Breast epithelium (tissue), 3 donors: ENCODE measurements at regions not wholly inside any gene's neighbourhood (a gene's known extent, or its start where the extent isn't known, plus 50 kb on each side); places are given as distances from the start of the nearest gene placed in this dataset.

ENCODE experiments used
- CTCF ChIP-seq, 3 donors: fragments of 450-650 bp; IDR thresholded peaks; one replicate each; pipeline ENCODE4 v1.5.1; 2016 to 2017; ENCODE audit warnings: antibody characterized with exemption in 3 of 3, mild to moderate bottlenecking in 3 of 3, moderate library complexity in 3 of 3
- POLR2A ChIP-seq: fragments of 450-650 bp; IDR thresholded peaks from one replicate; pipeline ENCODE4 v1.6.1; 2016; ENCODE audit warnings: antibody characterized with exemption, mild to moderate bottlenecking, moderate library complexity
- POLR2AphosphoS5 ChIP-seq, 3 donors: sonication (generic); formaldehyde crosslinking; IDR thresholded peaks; one replicate each; pipeline ENCODE4 v1.6.1; 2017; ENCODE audit warnings: antibody characterized with exemption in 3 of 3

GRCh38 chr13:111548301-111548700, 227.9 kb downstream of the TEX29 start:
- TF ChIP-seq CTCF (IDR thresholded peaks at IDR 0.05) (no peak), POLR2AphosphoS5 (IDR thresholded peaks at IDR 0.05) (no peak), POLR2A (no peak)
